Small intestine (tissue), 7 donors: ENCODE measurements at regions not wholly inside any gene's neighbourhood (a gene's known extent, or its start where the extent isn't known, plus 50 kb on each side); places are given as distances from the start of the nearest gene placed in this dataset.

ENCODE experiments used
- DNase-seq, 2 donors: peaks; one replicate each; pipeline versions ENCODE4 v3.0.0 to v3.0.0-alpha.2; 2013
- FAIRE-seq: peaks from 2 replicates; lab custom pipeline; 2012; peaks lifted over from hg19 to GRCh38; lab: Jason Lieb, UNC
- H3K27ac ChIP-seq, 3 donors: one replicate each; pipeline ENCODE4 v1.5.1; 2013; ENCODE audit warnings: low read length in 2 of 3, mild to moderate bottlenecking in 2 of 3, control low read depth in 1 of 3, inconsistent platforms in 1 of 3, low read depth in 1 of 3, moderate library complexity in 1 of 3
- H3K27me3 ChIP-seq, 3 donors: one replicate each; pipeline ENCODE4 v1.6.1; 2013; ENCODE audit warnings: low read length in 3 of 3, inconsistent platforms in 1 of 3; ENCODE audit not compliant: control insufficient read depth in 3 of 3, insufficient read depth in 3 of 3
- H3K36me3 ChIP-seq, 3 donors: one replicate each; pipeline ENCODE4 v1.6.1; 2013; ENCODE audit warnings: low read length in 3 of 3, inconsistent platforms in 1 of 3, low read depth in 1 of 3, mild to moderate bottlenecking in 1 of 3, moderate library complexity in 1 of 3; ENCODE audit not compliant: control insufficient read depth in 3 of 3, insufficient read depth in 2 of 3
- H3K4me1 ChIP-seq, 3 donors: one replicate each; pipeline ENCODE4 v1.6.1; 2013; ENCODE audit warnings: low read length in 2 of 3, inconsistent platforms in 1 of 3, low read depth in 1 of 3, mild to moderate bottlenecking in 1 of 3, moderate library complexity in 1 of 3; ENCODE audit not compliant: control insufficient read depth in 3 of 3, insufficient read depth in 2 of 3
- H3K4me3 ChIP-seq, 3 donors: one replicate each; pipeline ENCODE4 v1.5.1; 2013; ENCODE audit warnings: low read length in 3 of 3, control low read depth in 1 of 3, inconsistent platforms in 1 of 3, low read depth in 1 of 3, mild to moderate bottlenecking in 1 of 3, moderate library complexity in 1 of 3
- H3K9me3 ChIP-seq, 2 donors: one replicate each; pipeline ENCODE4 v1.6.1; 2013; ENCODE audit warnings: low read depth in 1 of 2, low read length in 1 of 2; ENCODE audit not compliant: control insufficient read depth in 2 of 2, insufficient read depth in 1 of 2
- WGBS, 3 donors: extraction: QIAGEN DNeasy Blood & Tissue Kit; methylation state at CpG; one replicate each; pipeline ENCODE4 v1.1.7; 2013; 5-methylcytosine and 5-hydroxymethylcytosine counted together
- donor health status: healthy with polysubstance abuse.
- donor health status: control.
- donor health status: control.
- donor health status: Bipolar disorder and iron deficiency.
- donor health status: healthy.

DNA sequence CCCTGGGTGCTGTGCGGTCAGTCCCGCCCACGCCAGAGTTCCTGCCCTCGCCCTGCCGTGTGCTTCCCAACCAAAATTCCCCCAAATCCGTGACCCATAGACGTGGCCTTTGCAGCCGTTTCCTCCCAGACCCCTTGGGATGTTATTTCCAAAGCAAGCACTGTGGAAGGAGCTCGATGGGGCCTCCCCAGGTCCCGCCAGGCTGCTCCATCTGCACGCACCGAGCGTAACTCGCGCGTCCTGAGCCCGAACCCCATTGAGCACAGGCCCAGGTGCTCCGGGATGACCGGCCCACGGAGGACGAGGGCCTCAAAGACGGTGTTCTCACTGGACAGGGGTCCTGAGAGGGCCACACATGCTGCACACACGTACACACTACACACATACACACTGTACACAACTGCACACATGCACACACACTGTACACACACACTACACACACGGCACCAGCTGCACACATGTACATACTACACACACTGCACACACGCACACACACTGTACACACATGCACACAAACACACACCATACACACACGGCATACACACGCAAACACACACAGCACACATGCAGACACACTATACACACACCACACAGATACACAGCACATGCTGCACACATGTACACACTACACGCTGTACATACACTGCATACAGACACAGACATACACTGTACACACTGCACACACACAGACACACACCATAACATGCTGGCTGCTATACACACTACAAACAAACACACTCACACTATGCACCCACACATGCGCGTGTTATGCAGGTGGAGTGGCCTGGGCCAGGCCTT is 431.2 kb upstream of the SALL3 start:
- Histone ChIP-seq H3K9me3 (peaks cover 0 to 16% of the 10 kb centered on the region in 2 donors), H3K27me3 (no peaks in the 10 kb centered on the region), H3K4me1 (no peaks in the 10 kb centered on the region), H3K4me3 (no peak overlapping the region), H3K27ac (no peak overlapping the region), H3K36me3 (no peaks in the 10 kb centered on the region)
- no peak for FAIRE-seq
- DNase-seq, result no peak
- WGBS, 3 donors, result 94 to 96% (median 95%) methylated on average over 30 of the region's 30 CpGs

DNA sequence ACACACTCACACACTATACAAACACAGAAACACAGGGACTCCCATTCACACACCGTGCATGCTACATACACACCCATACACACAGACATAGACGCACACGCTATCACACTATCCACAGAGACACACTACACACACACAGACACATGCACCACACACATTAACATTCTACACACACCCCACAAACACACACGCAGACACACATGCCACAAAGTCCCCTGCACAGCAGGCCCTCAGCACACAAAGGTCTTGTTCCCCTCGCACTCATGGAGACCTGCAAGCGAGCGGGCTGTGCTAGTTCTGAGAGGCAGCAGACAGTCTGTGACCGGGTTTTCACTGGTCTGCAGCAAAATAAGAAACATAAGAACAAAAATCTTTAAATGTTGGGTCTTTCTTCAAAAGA is 429.6 kb upstream of the SALL3 start:
- no peak for FAIRE-seq
- H3K4me1 ChIP-seq, result no peaks in the 10 kb centered on the region
- DNase-seq, result no peak
- no peaks in the 10 kb centered on the region for H3K27me3 ChIP-seq
- no peak overlapping the region for H3K4me3 ChIP-seq
- 87 to 94% (median 92%) methylated on average over 8 of the region's 8 CpGs for WGBS, 3 donors
- no peaks in the 10 kb centered on the region for H3K36me3 ChIP-seq
- no peak overlapping the region for H3K27ac ChIP-seq
- peaks cover 0 to 19% of the 10 kb centered on the region in 2 donors for H3K9me3 ChIP-seq

GRCh38 chr18:78554944-78555608 is 424.5 kb upstream of the SALL3 start:
- DNase-seq (no peak), FAIRE-seq (no peak)
- WGBS, 3 donors, result 83 to 91% (median 85%) methylated on average over 13 of the region's 13 CpGs
- H3K36me3 ChIP-seq, result no peaks in the 10 kb centered on the region
- H3K27ac ChIP-seq, result no peak overlapping the region
- H3K27me3 ChIP-seq, result no peaks in the 10 kb centered on the region
- no peaks in the 10 kb centered on the region for H3K4me1 ChIP-seq
- H3K4me3 ChIP-seq, result no peak overlapping the region
- peaks cover 0 to 14% of the 10 kb centered on the region in 2 donors for H3K9me3 ChIP-seq

GRCh38 chr18:78557371-78557770 is 422.2 kb upstream of the SALL3 start:
- H3K27me3 ChIP-seq, result no peaks in the 10 kb centered on the region
- no peak for DNase-seq
- H3K9me3 ChIP-seq, result peaks cover 0 to 16% of the 10 kb centered on the region in 2 donors
- no peaks in the 10 kb centered on the region for H3K4me1 ChIP-seq
- WGBS, 3 donors, result 88 to 93% (median 91%) methylated on average over 8 of the region's 8 CpGs
- no peak overlapping the region for H3K4me3 ChIP-seq
- no peaks in the 10 kb centered on the region for H3K36me3 ChIP-seq
- H3K27ac ChIP-seq, result no peak overlapping the region
- no peak for FAIRE-seq

DNA sequence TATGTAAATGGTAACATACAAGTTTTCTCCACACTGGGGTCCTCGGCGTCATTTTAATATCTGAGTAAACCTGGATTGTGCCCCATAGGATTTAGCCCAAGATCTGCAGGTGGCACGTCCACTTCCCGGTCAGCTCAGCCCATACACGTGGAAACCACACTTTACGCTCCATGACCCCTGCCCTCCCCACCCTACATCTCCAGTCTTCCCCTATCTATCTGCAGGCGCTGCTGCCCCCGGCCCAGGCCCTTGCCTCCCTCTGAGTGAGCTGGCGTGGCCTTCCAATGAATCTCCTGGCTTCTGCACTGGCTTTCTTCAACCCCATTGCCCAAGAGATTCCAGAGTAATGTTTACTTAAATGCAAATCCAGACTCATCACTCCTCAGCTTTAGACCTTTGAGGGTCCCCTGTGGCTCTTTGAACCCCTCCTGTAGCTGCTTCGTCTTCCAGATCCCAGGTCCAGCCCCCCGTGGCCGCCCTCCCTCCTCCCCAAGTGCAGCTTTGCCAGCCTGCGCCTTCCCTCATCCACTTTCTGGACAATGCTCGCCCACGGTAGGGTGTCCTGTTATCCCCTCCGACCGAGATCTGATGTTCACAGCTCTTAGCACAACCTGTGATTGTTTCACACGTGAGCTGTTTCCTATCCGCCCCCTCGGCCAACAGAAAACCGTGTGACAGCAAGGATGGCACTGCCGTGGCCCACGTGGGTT is 421.4 kb upstream of the SALL3 start:
- Histone ChIP-seq H3K4me1 (no peaks in the 10 kb centered on the region), H3K27ac (no peak overlapping the region), H3K36me3 (no peaks in the 10 kb centered on the region), H3K4me3 (no peak overlapping the region), H3K9me3 (peaks cover 0 to 16% of the 10 kb centered on the region in 2 donors), H3K27me3 (no peaks in the 10 kb centered on the region)
- FAIRE-seq, result no peak
- no peak for DNase-seq
- WGBS, 3 donors, result 85 to 89% (median 87%) methylated on average over 23 of the region's 23 CpGs

- no peaks in the 10 kb centered on the region for H3K36me3 ChIP-seq
- no peaks in the 10 kb centered on the region for H3K27me3 ChIP-seq
- WGBS, 3 donors, result 62 to 69% (median 65%) methylated on average over 18 to 19 of the region's 19 CpGs
- no peak overlapping the region for H3K4me3 ChIP-seq
- no peak overlapping the region for H3K27ac ChIP-seq
- H3K9me3 ChIP-seq, result peaks cover 0 to 16% of the 10 kb centered on the region in 2 donors
- no peaks in the 10 kb centered on the region for H3K4me1 ChIP-seq
- DNase-seq, result no peak
- no peak for FAIRE-seq
Observed at GRCh38 chr18:78558948-78559347, 420.7 kb upstream of the SALL3 start.

DNA sequence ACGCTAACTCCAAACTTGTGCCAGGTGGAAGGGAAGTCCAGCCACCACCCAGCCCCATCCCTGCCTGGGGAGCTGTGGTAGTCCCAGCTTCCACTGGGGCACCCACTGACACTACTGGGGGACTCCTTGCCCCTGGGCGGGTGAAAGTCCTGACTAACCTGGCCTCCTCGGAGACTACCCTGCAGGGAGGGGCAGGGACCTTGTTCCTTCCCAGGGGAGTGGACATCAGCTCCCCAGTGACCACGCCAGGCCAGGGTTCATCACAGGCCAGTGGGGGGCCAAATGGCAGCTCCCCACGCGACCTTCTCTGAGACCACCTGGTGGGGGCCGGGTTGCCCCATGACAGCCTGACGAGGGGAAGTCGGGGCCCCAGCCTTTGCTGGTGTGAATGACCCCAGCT is 420.0 kb upstream of the SALL3 start:
- no peak overlapping the region for H3K4me3 ChIP-seq
- no peaks in the 10 kb centered on the region for H3K4me1 ChIP-seq
- H3K9me3 ChIP-seq, result peaks cover 0 to 16% of the 10 kb centered on the region in 2 donors
- no peak for DNase-seq
- H3K27me3 ChIP-seq, result no peaks in the 10 kb centered on the region
- no peak overlapping the region for H3K27ac ChIP-seq
- no peaks in the 10 kb centered on the region for H3K36me3 ChIP-seq
- FAIRE-seq, result no peak
- 81 to 90% (median 89%) methylated on average over 9 of the region's 9 CpGs for WGBS, 3 donors

DNA sequence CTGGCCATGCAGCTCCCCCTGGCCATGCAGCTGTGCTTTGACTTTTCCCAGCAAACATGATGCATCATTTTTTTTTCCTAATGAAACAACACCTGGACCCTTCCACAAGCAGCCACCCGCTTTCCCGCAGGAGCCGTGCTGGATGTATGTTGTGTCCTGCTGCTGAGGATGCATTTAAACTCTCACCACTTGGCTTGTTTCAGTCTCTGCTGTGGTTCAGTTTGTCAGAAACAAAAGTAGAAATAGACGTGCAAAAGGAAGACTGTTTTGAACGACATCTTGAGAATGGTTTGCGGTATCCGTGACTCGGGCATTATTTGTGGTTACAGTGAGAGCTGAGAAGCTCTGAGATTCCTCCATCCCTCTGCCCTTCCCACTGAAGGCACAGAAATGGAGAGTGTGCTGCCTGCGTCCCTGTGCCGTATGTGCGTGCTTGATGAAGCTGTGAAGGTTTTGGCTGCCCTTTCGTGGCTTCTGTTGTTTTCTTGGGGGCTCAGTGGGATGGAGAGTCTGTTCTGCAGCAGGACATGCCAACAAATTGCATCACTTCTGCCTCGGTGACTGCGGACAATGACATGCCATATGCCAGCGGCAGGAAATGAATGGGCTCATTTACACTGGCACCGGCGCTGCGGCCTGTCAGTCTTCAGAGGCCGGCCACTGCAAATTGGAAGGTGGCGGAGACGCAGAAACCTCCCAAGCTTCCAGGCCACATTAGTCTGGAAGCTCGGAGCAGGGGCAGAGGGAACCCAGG is 417.7 kb upstream of the SALL3 start:
- Histone ChIP-seq H3K4me3 (no peak overlapping the region), H3K27ac (no peak overlapping the region), H3K4me1 (no peaks in the 10 kb centered on the region), H3K36me3 (no peaks in the 10 kb centered on the region), H3K27me3 (no peaks in the 10 kb centered on the region), H3K9me3 (peaks cover 0 to 12% of the 10 kb centered on the region in 2 donors)
- WGBS, 3 donors, result 76 to 84% (median 79%) methylated on average over 22 of the region's 22 CpGs
- DNase-seq, result no peak
- FAIRE-seq, result no peak
